ENCODE measurements at regions not wholly inside any gene's neighbourhood (a gene's known extent, or its start where the extent isn't known, plus 50 kb on each side); places are given as distances from the start of the nearest gene placed in this dataset.

DNA sequence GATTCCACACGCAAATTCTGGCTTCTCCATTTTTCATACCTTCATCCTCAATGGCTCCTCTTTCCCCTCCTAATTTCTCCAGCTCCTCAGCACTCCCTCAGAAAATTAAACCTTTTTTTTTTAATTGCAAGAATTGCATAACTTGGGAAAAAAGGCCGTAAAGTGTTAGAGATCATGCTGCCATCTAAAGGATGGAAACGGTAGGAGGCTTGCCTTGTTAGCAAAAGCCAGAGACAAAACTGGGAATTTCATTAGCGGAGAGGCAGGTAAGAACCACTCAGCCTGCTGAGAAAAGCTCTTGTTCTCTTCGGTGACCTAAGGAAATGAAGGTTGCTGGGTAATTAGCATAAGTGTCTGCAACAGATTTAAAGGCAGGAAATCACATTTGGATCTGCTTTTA is 204.3 kb downstream of the AEBP2 start:
- TF ChIP-seq RAD21 (IDR thresholded peaks at IDR 0.05; ENCODE audit: low read depth) (peak; percentile 60), CEBPB (IDR thresholded peaks at IDR 0.05; ENCODE audit: low read depth) (peak; percentile 63; the same call in 1 of the 2 replicates), ZFX (IDR thresholded peaks at IDR 0.05) (no peak)
- TF ChIP-seq, protein P1, sequence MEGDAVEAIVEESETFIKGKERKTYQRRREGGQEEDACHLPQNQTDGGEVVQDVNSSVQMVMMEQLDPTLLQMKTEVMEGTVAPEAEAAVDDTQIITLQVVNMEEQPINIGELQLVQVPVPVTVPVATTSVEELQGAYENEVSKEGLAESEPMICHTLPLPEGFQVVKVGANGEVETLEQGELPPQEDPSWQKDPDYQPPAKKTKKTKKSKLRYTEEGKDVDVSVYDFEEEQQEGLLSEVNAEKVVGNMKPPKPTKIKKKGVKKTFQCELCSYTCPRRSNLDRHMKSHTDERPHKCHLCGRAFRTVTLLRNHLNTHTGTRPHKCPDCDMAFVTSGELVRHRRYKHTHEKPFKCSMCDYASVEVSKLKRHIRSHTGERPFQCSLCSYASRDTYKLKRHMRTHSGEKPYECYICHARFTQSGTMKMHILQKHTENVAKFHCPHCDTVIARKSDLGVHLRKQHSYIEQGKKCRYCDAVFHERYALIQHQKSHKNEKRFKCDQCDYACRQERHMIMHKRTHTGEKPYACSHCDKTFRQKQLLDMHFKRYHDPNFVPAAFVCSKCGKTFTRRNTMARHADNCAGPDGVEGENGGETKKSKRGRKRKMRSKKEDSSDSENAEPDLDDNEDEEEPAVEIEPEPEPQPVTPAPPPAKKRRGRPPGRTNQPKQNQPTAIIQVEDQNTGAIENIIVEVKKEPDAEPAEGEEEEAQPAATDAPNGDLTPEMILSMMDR (IDR thresholded peaks at IDR 0.05 in 2 of 3, conservative IDR thresholded peaks at IDR 0.05 in 1 of 3; ENCODE audit: borderline replicate concordance in 1 of 3, insufficient read depth in 1 of 3, low read depth in 2 of 3, low read length in 2 of 3), result peak; percentile 24 to 60 (median 55); a peak in 5 of 6 replicates
- H3K4me1 ChIP-seq (ENCODE audit: control insufficient read depth in 1 of 2, insufficient read depth in 2 of 2, low read length in 2 of 2), result no peaks in the 10 kb centered on the region
- DNase-seq (ENCODE audit: low read depth, low spot score) (peak; percentile 39), ATAC-seq (peak; percentile 77)
- ChIA-PET CTCF (no interaction called here), POLR2A (no interaction called here), RAD21 (ENCODE audit: low non-redundant PET in 1 of 2, low total read pairs in 2 of 2, uncharacterized antibody in 2 of 2, unreplicated experiment in 2 of 2) (no interaction called here)
- H3K9ac ChIP-seq (ENCODE audit: low read length), result no peak overlapping the region
- H3K9me3 ChIP-seq (ENCODE audit: control insufficient read depth in 1 of 2, insufficient read depth in 1 of 2, low read depth in 1 of 2, low read length in 2 of 2), result no peaks in the 10 kb centered on the region
- H3K79me2 ChIP-seq (ENCODE audit: insufficient read depth, low read length), result no peaks in the 10 kb centered on the region
- H3K27me3 ChIP-seq (ENCODE audit: insufficient read depth, low read length), result no peaks in the 10 kb centered on the region
- H3K9me2 ChIP-seq (ENCODE audit: insufficient read depth), result no peaks in the 10 kb centered on the region
- no peak overlapping the region for H3K27ac ChIP-seq (ENCODE audit: low read depth, low read length)
- intact Hi-C loops (cut with micrococcal nuclease), result loop anchor here (5.0 kb wide), 1 partner anchor 71 kb away; no protein-coding TSS in a partner anchor
- H4K20me1 ChIP-seq (ENCODE audit: insufficient read depth), result no peaks in the 10 kb centered on the region
- no TSS peak for BruUV-seq (replicated peaks)
- no peak overlapping the region for H2AFZ ChIP-seq (ENCODE audit: low read depth, low read length, poor library complexity, severe bottlenecking)
- H3K4me3 ChIP-seq (replicated peaks in 1 of 2; ENCODE audit: low read depth in 1 of 2, low read length in 2 of 2), result no peak overlapping the region
- no peak overlapping the region for H3K4me2 ChIP-seq (ENCODE audit: low read length)
- no peaks in the 10 kb centered on the region for H3K36me3 ChIP-seq (ENCODE audit: control insufficient read depth in 1 of 2, insufficient read depth in 2 of 2, low read length in 2 of 2)

- H3K27me3 ChIP-seq (ENCODE audit: insufficient read depth, low read length), result no peaks in the 10 kb centered on the region
- ChIA-PET RAD21 (ENCODE audit: low non-redundant PET in 1 of 2, low total read pairs in 2 of 2, uncharacterized antibody in 2 of 2, unreplicated experiment in 2 of 2) (no interaction called here), POLR2A (no interaction called here), CTCF (no interaction called here)
- BruUV-seq (replicated peaks), result no TSS peak
- H3K4me1 ChIP-seq (ENCODE audit: control insufficient read depth in 1 of 2, insufficient read depth in 2 of 2, low read length in 2 of 2), result no peaks in the 10 kb centered on the region
- H2AFZ ChIP-seq (ENCODE audit: low read depth, low read length, poor library complexity, severe bottlenecking), result no peak overlapping the region
- TF ChIP-seq EGR1 (IDR thresholded peaks at IDR 0.05; ENCODE audit: low read depth), result no peak
- no peak for TF ChIP-seq ZNF274 (IDR thresholded peaks at IDR 0.05; ENCODE audit: low read depth, low read length)
- H3K27ac ChIP-seq (ENCODE audit: low read depth, low read length), result no peak overlapping the region
- H3K79me2 ChIP-seq (ENCODE audit: insufficient read depth, low read length), result no peaks in the 10 kb centered on the region
- no peaks in the 10 kb centered on the region for H3K36me3 ChIP-seq (ENCODE audit: control insufficient read depth in 1 of 2, insufficient read depth in 2 of 2, low read length in 2 of 2)
- intact Hi-C loops (cut with micrococcal nuclease), result loop anchor here (5.0 kb wide), 1 partner anchor 72 kb away; no protein-coding TSS in a partner anchor
- ATAC-seq (no peak), DNase-seq (ENCODE audit: low read depth, low spot score) (no peak)
- no peaks in the 10 kb centered on the region for H4K20me1 ChIP-seq (ENCODE audit: insufficient read depth)
- no peak overlapping the region for H3K4me2 ChIP-seq (ENCODE audit: low read length)
- no peaks in the 10 kb centered on the region for H3K9me3 ChIP-seq (ENCODE audit: control insufficient read depth in 1 of 2, insufficient read depth in 1 of 2, low read depth in 1 of 2, low read length in 2 of 2)
- no peak overlapping the region for H3K4me3 ChIP-seq (replicated peaks in 1 of 2; ENCODE audit: low read depth in 1 of 2, low read length in 2 of 2)
- no peaks in the 10 kb centered on the region for H3K9me2 ChIP-seq (ENCODE audit: insufficient read depth)
- H3K9ac ChIP-seq (ENCODE audit: low read length), result no peak overlapping the region
Observed at GRCh38 chr12:19644571-19644970, 205.3 kb downstream of the AEBP2 start.
